ENCODE measurements at regions not wholly inside any gene's neighbourhood (a gene's known extent, or its start where the extent isn't known, plus 50 kb on each side); places are given as distances from the start of the nearest gene placed in this dataset.

DNA sequence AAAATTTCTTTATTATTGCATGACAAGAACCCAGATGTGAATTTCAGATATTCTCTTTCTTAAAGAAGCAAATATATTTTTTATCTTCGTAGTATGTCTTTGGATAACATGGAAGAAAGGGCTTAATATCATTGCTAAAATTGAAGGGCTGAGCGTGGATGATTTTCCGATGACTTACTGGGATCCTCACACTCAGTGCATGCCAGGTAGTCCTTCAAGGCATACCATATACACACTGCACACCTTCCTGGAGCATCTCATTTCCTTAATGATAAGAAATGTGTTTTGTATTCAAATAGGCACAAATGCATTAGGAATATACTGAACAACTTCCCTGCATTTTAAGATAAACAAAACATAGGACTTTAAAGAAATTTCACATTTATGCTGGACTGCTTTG is 193.9 kb upstream of the MAP3K7 start:
- H3K4me1 ChIP-seq: no peaks in the 10 kb centered on the region
- H3K27me3 ChIP-seq: no peaks in the 10 kb centered on the region
- no peaks in the 10 kb centered on the region for H3K9me3 ChIP-seq
- DNase-seq (ENCODE audit: low spot score in 2 of 2): no peak
- TF ChIP-seq, protein P1, sequence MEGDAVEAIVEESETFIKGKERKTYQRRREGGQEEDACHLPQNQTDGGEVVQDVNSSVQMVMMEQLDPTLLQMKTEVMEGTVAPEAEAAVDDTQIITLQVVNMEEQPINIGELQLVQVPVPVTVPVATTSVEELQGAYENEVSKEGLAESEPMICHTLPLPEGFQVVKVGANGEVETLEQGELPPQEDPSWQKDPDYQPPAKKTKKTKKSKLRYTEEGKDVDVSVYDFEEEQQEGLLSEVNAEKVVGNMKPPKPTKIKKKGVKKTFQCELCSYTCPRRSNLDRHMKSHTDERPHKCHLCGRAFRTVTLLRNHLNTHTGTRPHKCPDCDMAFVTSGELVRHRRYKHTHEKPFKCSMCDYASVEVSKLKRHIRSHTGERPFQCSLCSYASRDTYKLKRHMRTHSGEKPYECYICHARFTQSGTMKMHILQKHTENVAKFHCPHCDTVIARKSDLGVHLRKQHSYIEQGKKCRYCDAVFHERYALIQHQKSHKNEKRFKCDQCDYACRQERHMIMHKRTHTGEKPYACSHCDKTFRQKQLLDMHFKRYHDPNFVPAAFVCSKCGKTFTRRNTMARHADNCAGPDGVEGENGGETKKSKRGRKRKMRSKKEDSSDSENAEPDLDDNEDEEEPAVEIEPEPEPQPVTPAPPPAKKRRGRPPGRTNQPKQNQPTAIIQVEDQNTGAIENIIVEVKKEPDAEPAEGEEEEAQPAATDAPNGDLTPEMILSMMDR (IDR thresholded peaks at IDR 0.05): no peak
- H3K27ac ChIP-seq: no peak overlapping the region
- no peaks in the 10 kb centered on the region for H3K36me3 ChIP-seq
- H3K4me3 ChIP-seq: no peak overlapping the region
- intact Hi-C loops (cut with DNase I): no loop called here

DNA sequence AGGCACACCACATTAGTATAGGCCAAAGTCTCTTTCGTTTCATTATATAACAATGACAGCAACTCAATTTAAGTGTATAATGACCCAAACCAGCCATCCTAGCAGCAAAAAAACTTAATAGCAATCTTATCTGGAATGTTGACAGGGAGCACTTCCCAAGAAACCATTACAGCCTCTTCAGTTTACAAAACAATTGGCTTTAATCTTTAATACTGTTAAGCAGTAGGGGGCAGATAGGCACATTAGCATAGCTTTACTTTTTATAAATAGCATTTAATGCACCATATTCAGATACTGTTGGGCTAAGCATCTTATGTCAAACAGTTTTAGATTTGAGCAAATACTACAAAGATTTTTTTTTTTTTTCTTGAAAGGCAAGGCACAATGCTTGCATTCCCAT is 193.3 kb upstream of the MAP3K7 start:
- no peaks in the 10 kb centered on the region for H3K9me3 ChIP-seq
- TF ChIP-seq, protein P1 (IDR thresholded peaks at IDR 0.05): no peak
- H3K27ac ChIP-seq: no peak overlapping the region
- no peak overlapping the region for H3K4me3 ChIP-seq
- no peaks in the 10 kb centered on the region for H3K4me1 ChIP-seq
- no peaks in the 10 kb centered on the region for H3K27me3 ChIP-seq
- intact Hi-C loops (cut with DNase I): no loop called here
- DNase-seq (ENCODE audit: low spot score in 2 of 2): no peak
- H3K36me3 ChIP-seq: no peaks in the 10 kb centered on the region

DNA sequence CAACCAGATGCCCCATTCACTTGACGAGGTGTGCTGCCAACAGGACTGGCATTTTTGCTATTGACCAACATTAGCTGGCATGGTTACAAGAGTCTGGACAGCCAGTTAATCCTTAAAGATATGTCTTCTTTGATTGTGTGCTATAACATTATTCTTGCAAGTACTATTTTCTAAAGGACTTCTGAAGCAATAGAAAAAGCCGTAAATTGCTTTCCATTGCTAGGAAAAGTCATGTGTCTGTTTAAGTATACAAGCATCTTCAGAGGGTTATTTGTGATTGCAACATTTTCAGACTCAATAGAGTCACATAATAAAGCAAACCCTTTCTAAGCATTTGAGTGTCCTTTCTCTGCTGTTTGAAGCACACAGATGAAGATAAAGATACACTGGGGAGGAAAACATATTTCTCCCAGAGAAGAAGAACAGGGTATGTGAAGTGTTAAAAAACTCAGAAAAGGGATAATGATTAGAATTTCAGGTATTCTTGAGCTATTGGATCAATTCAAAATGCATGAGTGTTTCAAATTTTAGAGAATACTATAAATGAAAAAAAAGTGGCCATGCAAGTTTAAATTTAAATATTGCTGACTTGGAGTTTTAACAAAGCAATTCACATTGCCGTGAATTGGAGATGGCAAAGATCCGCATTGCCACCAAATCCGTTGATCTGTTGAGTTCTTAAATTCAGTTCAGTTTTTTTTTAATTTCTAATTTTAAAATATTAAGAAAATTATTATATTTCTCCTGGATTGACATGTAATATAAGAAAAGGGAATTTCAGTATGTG is 191.7 kb upstream of the MAP3K7 start:
- no peaks in the 10 kb centered on the region for H3K27me3 ChIP-seq
- no peaks in the 10 kb centered on the region for H3K36me3 ChIP-seq
- intact Hi-C loops (cut with DNase I): no loop called here
- DNase-seq (ENCODE audit: low spot score in 2 of 2): no peak
- H3K4me1 ChIP-seq: no peaks in the 10 kb centered on the region
- TF ChIP-seq, protein P1 (IDR thresholded peaks at IDR 0.05): no peak
- H3K4me3 ChIP-seq: no peak overlapping the region
- H3K9me3 ChIP-seq: no peaks in the 10 kb centered on the region
- no peak overlapping the region for H3K27ac ChIP-seq

DNA sequence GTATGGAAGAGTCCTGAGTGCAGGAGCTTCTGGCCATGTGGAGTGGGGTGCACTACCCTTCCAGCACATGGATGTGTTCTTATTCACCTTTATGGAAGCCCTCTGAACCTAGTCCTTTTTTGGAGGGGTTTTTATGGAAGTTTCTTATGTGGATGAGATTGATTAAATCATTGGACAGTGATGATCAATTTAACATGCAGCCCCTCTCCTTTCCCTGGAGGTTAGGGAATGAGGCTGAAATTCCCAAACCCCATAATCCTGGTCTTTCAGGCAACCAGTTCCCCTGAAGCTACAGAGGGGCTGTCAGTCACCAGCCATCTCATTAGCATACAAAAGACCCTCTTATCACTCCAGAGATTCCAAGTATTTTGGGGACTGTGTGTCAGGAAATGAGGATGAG is 183.9 kb upstream of the MAP3K7 start:
- Histone ChIP-seq H3K36me3 (no peaks in the 10 kb centered on the region), H3K4me1 (no peaks in the 10 kb centered on the region), H3K4me3 (no peak overlapping the region), H3K9me3 (no peaks in the 10 kb centered on the region), H3K27me3 (no peaks in the 10 kb centered on the region), H3K27ac (no peak overlapping the region)
- no peak for DNase-seq (ENCODE audit: low spot score in 2 of 2)
- TF ChIP-seq, protein P1 (IDR thresholded peaks at IDR 0.05): no peak
- intact Hi-C loops (cut with DNase I): no loop called here

DNA sequence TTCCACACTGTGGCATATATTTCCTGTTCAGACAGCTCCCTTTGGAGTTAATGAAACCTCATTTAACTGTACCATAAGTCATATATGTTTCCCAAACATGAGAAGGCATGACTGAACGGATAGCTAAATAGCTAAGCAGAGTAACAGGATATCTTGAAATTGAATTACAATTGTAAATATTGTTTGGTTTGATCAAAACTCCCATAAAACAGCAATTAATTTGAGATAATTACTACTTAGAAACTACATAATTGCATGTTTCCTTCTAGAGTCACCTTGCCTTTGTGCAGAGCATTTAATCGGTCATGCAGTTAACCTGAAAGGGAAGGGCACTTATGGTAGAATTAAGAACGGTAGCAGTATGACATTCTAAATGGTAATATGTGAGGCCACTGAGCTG is 179.0 kb upstream of the MAP3K7 start:
- Histone ChIP-seq H3K27ac (no peak overlapping the region), H3K4me1 (no peaks in the 10 kb centered on the region), H3K9me3 (no peaks in the 10 kb centered on the region), H3K27me3 (no peaks in the 10 kb centered on the region), H3K36me3 (no peaks in the 10 kb centered on the region), H3K4me3 (no peak overlapping the region)
- intact Hi-C loops (cut with DNase I): no loop called here
- DNase-seq (ENCODE audit: low spot score in 2 of 2): no peak
- TF ChIP-seq, protein P1 (IDR thresholded peaks at IDR 0.05): no peak

DNA sequence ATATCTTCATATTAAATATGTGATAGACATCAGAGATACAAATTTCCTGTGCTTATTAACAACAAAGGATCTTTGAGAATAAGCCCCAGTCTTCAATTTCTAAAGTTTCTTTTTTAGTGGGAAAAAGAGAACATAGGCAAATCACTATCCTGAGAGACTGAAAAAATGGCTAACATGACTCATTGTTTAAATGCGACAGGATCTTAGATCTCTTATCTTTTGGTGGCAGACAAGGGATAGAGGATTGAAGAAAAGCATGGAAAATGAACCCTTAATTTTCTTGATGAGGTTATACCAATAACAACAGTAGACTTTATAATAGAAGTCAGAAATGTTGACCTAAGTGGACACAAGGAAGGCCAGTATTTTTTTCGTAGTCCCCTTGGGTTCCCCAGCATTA is 178.6 kb upstream of the MAP3K7 start:
- no peaks in the 10 kb centered on the region for H3K36me3 ChIP-seq
- H3K27me3 ChIP-seq: no peaks in the 10 kb centered on the region
- no peak overlapping the region for H3K27ac ChIP-seq
- H3K4me1 ChIP-seq: no peaks in the 10 kb centered on the region
- no peak overlapping the region for H3K4me3 ChIP-seq
- TF ChIP-seq, protein P1 (IDR thresholded peaks at IDR 0.05): no peak
- intact Hi-C loops (cut with DNase I): no loop called here
- H3K9me3 ChIP-seq: no peaks in the 10 kb centered on the region
- DNase-seq (ENCODE audit: low spot score in 2 of 2): no peak
